ENCODE measurements at regions not wholly inside any gene's neighbourhood (a gene's known extent, or its start where the extent isn't known, plus 50 kb on each side); places are given as distances from the start of the nearest gene placed in this dataset.

- Histone ChIP-seq H3K27me3 (no peaks in the 10 kb centered on the region), H3K27ac (no peak overlapping the region), H3K4me3 (ENCODE audit: low read depth in 1 of 2, low read length in 1 of 2) (no peak overlapping the region), H3K4me1 (ENCODE audit: control insufficient read depth in 1 of 2, insufficient read depth in 1 of 2, low read depth in 1 of 2, low read length in 1 of 2) (peaks cover 67 to 76% of the 10 kb centered on the region in 2 experiments), H3K36me3 (no peaks in the 10 kb centered on the region), H3K9me3 (no peaks in the 10 kb centered on the region)
- TF ChIP-seq CTCF (IDR thresholded peaks at IDR 0.05), result no peak
Observed at GRCh38 chr6:30832864-30833263, 51.5 kb upstream of the DDR1 start.

- H3K9me3 ChIP-seq, result no peaks in the 10 kb centered on the region
- peak overlapping the region; percentile 66 to 69 for H3K4me3 ChIP-seq (ENCODE audit: low read depth in 1 of 2, low read length in 1 of 2)
- H3K4me1 ChIP-seq (ENCODE audit: control insufficient read depth in 1 of 2, insufficient read depth in 1 of 2, low read depth in 1 of 2, low read length in 1 of 2), result peaks cover 75 to 89% of the 10 kb centered on the region in 2 experiments
- no peaks in the 10 kb centered on the region for H3K36me3 ChIP-seq
- peak overlapping the region; percentile 91 for H3K27ac ChIP-seq
- no peaks in the 10 kb centered on the region for H3K27me3 ChIP-seq
- TF ChIP-seq CTCF (IDR thresholded peaks at IDR 0.05), result no peak
Observed at GRCh38 chr6:30830438-30830837, 53.9 kb upstream of the DDR1 start.

GRCh38 chr6:30829639-30830255 is 54.6 kb upstream of the DDR1 start:
- Histone ChIP-seq H3K4me1 (ENCODE audit: control insufficient read depth in 1 of 2, insufficient read depth in 1 of 2, low read depth in 1 of 2, low read length in 1 of 2) (peaks cover 70 to 82% of the 10 kb centered on the region in 2 experiments), H3K27ac (peak overlapping the region; percentile 91), H3K9me3 (no peaks in the 10 kb centered on the region), H3K36me3 (no peaks in the 10 kb centered on the region), H3K27me3 (no peaks in the 10 kb centered on the region), H3K4me3 (ENCODE audit: low read depth in 1 of 2, low read length in 1 of 2) (peak overlapping the region; percentile 66 to 69)
- TF ChIP-seq CTCF (IDR thresholded peaks at IDR 0.05), result no peak

- Histone ChIP-seq H3K27me3 (no peaks in the 10 kb centered on the region), H3K27ac (peak overlapping the region; percentile 91), H3K4me1 (ENCODE audit: control insufficient read depth in 1 of 2, insufficient read depth in 1 of 2, low read depth in 1 of 2, low read length in 1 of 2) (peaks cover 63 to 75% of the 10 kb centered on the region in 2 experiments), H3K9me3 (no peaks in the 10 kb centered on the region), H3K4me3 (ENCODE audit: low read depth in 1 of 2, low read length in 1 of 2) (peak overlapping the region; percentile 66 to 69), H3K36me3 (no peaks in the 10 kb centered on the region)
- no peak for TF ChIP-seq CTCF (IDR thresholded peaks at IDR 0.05)
Observed at GRCh38 chr6:30829033-30829432, 55.3 kb upstream of the DDR1 start.

- Histone ChIP-seq H3K4me3 (ENCODE audit: low read depth in 1 of 2, low read length in 1 of 2) (peak overlapping the region; percentile 66 to 69), H3K9me3 (no peaks in the 10 kb centered on the region), H3K4me1 (ENCODE audit: control insufficient read depth in 1 of 2, insufficient read depth in 1 of 2, low read depth in 1 of 2, low read length in 1 of 2) (peaks cover 62 to 75% of the 10 kb centered on the region in 2 experiments), H3K27ac (peak overlapping the region; percentile 91), H3K27me3 (no peaks in the 10 kb centered on the region), H3K36me3 (no peaks in the 10 kb centered on the region)
- peak; percentile 86 for TF ChIP-seq CTCF (IDR thresholded peaks at IDR 0.05)
Observed at GRCh38 chr6:30828027-30828962, 56.0 kb upstream of the DDR1 start.

Measured in neutrophil (primary cell).